IMR-90 (cell line): ENCODE measurements at regions not wholly inside any gene's neighbourhood (a gene's known extent, or its start where the extent isn't known, plus 50 kb on each side); places are given as distances from the start of the nearest gene placed in this dataset.

Experiments
- ATAC-seq: fragments of 200-7000 bp; cut with Tn5 transposase; 2 replicates; pipeline ENCODE4 v1.9.1; 2020; ENCODE audit warnings: low read depth, mild to moderate bottlenecking, moderate library complexity
- BruUV-seq: library from RNA; stranded (reverse); fragments of 400-500 nt; replicated peaks from 2 replicates; lab custom pipeline; 2021; lab: Mats Ljungman, UMichigan
- CTCF ChIA-PET: fragments of 300-600 bp; formaldehyde crosslinking; extraction: SDS; loops from one replicate; lab custom pipeline; 2021; ENCODE audit warnings: antibody characterized with exemption; lab: Yijun Ruan, JAX
- POLR2A ChIA-PET: fragments of 300-600 bp; sonication (Branson Sonifier 250); formaldehyde crosslinking; loops from one replicate; lab custom pipeline; 2022; ENCODE audit warnings: antibody characterized with exemption; ENCODE audit not compliant: unreplicated experiment; lab: Charles Lee
- DNase-seq: peaks from one replicate; pipeline ENCODE4 v3.0.0; 2013
- H2AFZ ChIP-seq: replicated peaks from 2 replicates; pipeline ENCODE3; 2013; ENCODE audit warnings: low read length, mild to moderate bottlenecking; ENCODE audit not compliant: poor library complexity
- H2AK5ac ChIP-seq: 2 replicates; pipeline ENCODE4 v1.6.1; 2013; ENCODE audit warnings: low read depth, low read length, inconsistent platforms
- H2AK9ac ChIP-seq: replicated peaks from 2 replicates; pipeline ENCODE3; 2013; ENCODE audit warnings: mild to moderate bottlenecking, low read depth, low read length, moderate library complexity; ENCODE audit not compliant: poor library complexity
- H2BK120ac ChIP-seq: 2 replicates; pipeline ENCODE4 v1.6.1; 2013; ENCODE audit warnings: low read depth, low read length, inconsistent platforms
- H2BK15ac ChIP-seq: 3 replicates; pipeline ENCODE4 v1.6.1; 2013; ENCODE audit warnings: low read depth, low read length, inconsistent platforms
- H2BK20ac ChIP-seq: 2 replicates; pipeline ENCODE4 v1.6.1; 2013; ENCODE audit warnings: low read depth, mild to moderate bottlenecking, inconsistent platforms, low read length, moderate library complexity
- H2BK5ac ChIP-seq: 2 replicates; pipeline ENCODE4 v1.6.1; 2013; ENCODE audit warnings: mild to moderate bottlenecking, low read depth, low read length, inconsistent platforms; ENCODE audit not compliant: poor library complexity, severe bottlenecking
- H3K14ac ChIP-seq: replicated peaks from 2 replicates; pipeline ENCODE4 v1.6.1; 2013; ENCODE audit warnings: low read depth, low read length, inconsistent platforms
- H3K18ac ChIP-seq: 2 replicates; pipeline ENCODE4 v1.6.1; 2013; ENCODE audit warnings: low read depth, low read length, control low read depth
- H3K23ac ChIP-seq: 2 replicates; pipeline ENCODE4 v1.6.1; 2013; ENCODE audit warnings: low read depth, low read length, inconsistent platforms
- H3K27ac ChIP-seq: 2 replicates; pipeline ENCODE4 v1.5.1; 2013; ENCODE audit warnings: mild to moderate bottlenecking, control low read depth, low read length; ENCODE audit not compliant: insufficient read depth
- H3K27me3 ChIP-seq: 2 replicates; pipeline ENCODE4 v1.6.1; 2013; ENCODE audit warnings: low read length; ENCODE audit not compliant: control insufficient read depth, insufficient read depth
- H3K36me3 ChIP-seq: 2 replicates; pipeline ENCODE4 v1.6.1; 2013; ENCODE audit warnings: low read length, mixed read lengths; ENCODE audit not compliant: control insufficient read depth, insufficient read depth
- H3K4ac ChIP-seq: 2 replicates; pipeline ENCODE4 v1.6.1; 2013; ENCODE audit warnings: low read depth, low read length, inconsistent platforms
- H3K4me1 ChIP-seq: 2 replicates; pipeline ENCODE4 v1.6.1; 2013; ENCODE audit warnings: low read length, mixed read lengths; ENCODE audit not compliant: control insufficient read depth, insufficient read depth
- H3K4me2 ChIP-seq: 2 replicates; pipeline ENCODE4 v1.6.1; 2013; ENCODE audit warnings: low read depth, mild to moderate bottlenecking, control low read depth, low read length, moderate library complexity
- H3K4me3 ChIP-seq: 2 replicates; pipeline ENCODE4 v1.5.1; 2013; ENCODE audit warnings: low read depth, mild to moderate bottlenecking, control low read depth, low read length, moderate library complexity; ENCODE audit not compliant: insufficient read depth
- H3K56ac ChIP-seq: 2 replicates; pipeline ENCODE4 v1.6.1; 2013; ENCODE audit warnings: low read length, inconsistent platforms; ENCODE audit not compliant: insufficient read depth; ENCODE audit errors: extremely low read depth
- H3K79me1 ChIP-seq, 2 experiments: 2 replicates each; pipeline ENCODE4 v1.6.1; 2013; ENCODE audit warnings: low read length in 2 of 2, inconsistent platforms in 1 of 2, low read depth in 1 of 2
- H3K9ac ChIP-seq: 2 replicates; pipeline ENCODE4 v1.6.1; 2013; ENCODE audit warnings: low read depth, low read length, control low read depth
- H3K9me1 ChIP-seq: 2 replicates; pipeline ENCODE4 v1.6.1; 2013; ENCODE audit warnings: low read length, inconsistent platforms; ENCODE audit not compliant: insufficient read depth
- H3K9me3 ChIP-seq: 2 replicates; pipeline ENCODE4 v1.6.1; 2013; ENCODE audit warnings: low read length; ENCODE audit not compliant: control insufficient read depth, insufficient read depth
- H4K20me1 ChIP-seq: 2 replicates; pipeline ENCODE4 v1.6.1; 2013; ENCODE audit warnings: low read length, inconsistent platforms; ENCODE audit not compliant: insufficient read depth
- H4K5ac ChIP-seq: 2 replicates; pipeline ENCODE4 v1.6.1; 2013; ENCODE audit warnings: mild to moderate bottlenecking, low read depth, low read length, control low read depth
- H4K8ac ChIP-seq, 2 experiments: 2 replicates each; pipeline ENCODE4 v1.6.1; 2013; ENCODE audit warnings: low read depth in 2 of 2, low read length in 2 of 2, control low read depth in 1 of 2, inconsistent platforms in 1 of 2
- H4K91ac ChIP-seq: 2 replicates; pipeline ENCODE4 v1.6.1; 2013; ENCODE audit warnings: low read depth, low read length, inconsistent platforms; ENCODE audit not compliant: insufficient read depth
- BHLHE40 ChIP-seq: fragments of 150-350 bp; IDR thresholded peaks from 2 replicates; pipeline ENCODE4 v1.6.1; 2016; ENCODE audit warnings: mild to moderate bottlenecking, low read depth, low read length
- CEBPB ChIP-seq: IDR thresholded peaks from 2 replicates; pipeline ENCODE4 v1.6.1; 2012; ENCODE audit warnings: low read depth, low read length, improper control_type of control experiment
- CHD1 ChIP-seq: IDR thresholded peaks from 2 replicates; pipeline ENCODE4 v1.6.1; 2012; ENCODE audit warnings: low read depth, low read length, improper control_type of control experiment
- CTCF ChIP-seq: conservative IDR thresholded peaks from 2 replicates; pipeline ENCODE4 v1.5.1; 2012; ENCODE audit warnings: mild to moderate bottlenecking, low read depth, low read length, improper control_type of control experiment
- ELK1 ChIP-seq: fragments of 150-350 bp; IDR thresholded peaks from 2 replicates; pipeline ENCODE4 v1.6.1; 2016; ENCODE audit warnings: low read depth, mild to moderate bottlenecking, low read length, moderate library complexity, borderline replicate concordance
- FOS ChIP-seq: fragments of 150-350 bp; IDR thresholded peaks from 2 replicates; pipeline ENCODE4 v1.6.1; 2016; ENCODE audit warnings: low read depth, low read length
- MAFK ChIP-seq: IDR thresholded peaks from 2 replicates; pipeline ENCODE4 v1.6.1; 2012; ENCODE audit warnings: low read depth, low read length, improper control_type of control experiment
- MAZ ChIP-seq: IDR thresholded peaks from 2 replicates; pipeline ENCODE4 v1.6.1; 2012; ENCODE audit warnings: low read depth, mild to moderate bottlenecking, low read length, improper control_type of control experiment, moderate library complexity, borderline replicate concordance
- MXI1 ChIP-seq: IDR thresholded peaks from 2 replicates; pipeline ENCODE4 v1.6.1; 2012; ENCODE audit warnings: low read depth, mild to moderate bottlenecking, low read length, moderate library complexity, borderline replicate concordance
- NFE2L2 ChIP-seq: fragments of 150-350 bp; IDR thresholded peaks from 2 replicates; pipeline ENCODE4 v1.6.1; 2016; ENCODE audit warnings: low read depth, mild to moderate bottlenecking, low read length
- POLR2A ChIP-seq: IDR thresholded peaks from 2 replicates; pipeline ENCODE4 v1.6.1; 2012; ENCODE audit warnings: mild to moderate bottlenecking, low read depth, low read length
- RAD21 ChIP-seq: IDR thresholded peaks from 2 replicates; pipeline ENCODE4 v1.6.1; 2012; ENCODE audit warnings: low read length, improper control_type of control experiment
- RCOR1 ChIP-seq: IDR thresholded peaks from 2 replicates; pipeline ENCODE4 v1.6.1; 2012; ENCODE audit warnings: mild to moderate bottlenecking, low read length, improper control_type of control experiment; ENCODE audit not compliant: insufficient replicate concordance
- RFX5 ChIP-seq: IDR thresholded peaks from 2 replicates; pipeline ENCODE4 v1.8.0; 2012; ENCODE audit warnings: low read depth, mild to moderate bottlenecking, low read length, moderate library complexity
- SMC3 ChIP-seq: fragments of 150-350 bp; IDR thresholded peaks from 2 replicates; pipeline ENCODE4 v1.6.1; 2016; ENCODE audit warnings: low read depth, mild to moderate bottlenecking, antibody characterized with exemption, low read length, moderate library complexity
- USF2 ChIP-seq: fragments of 150-350 bp; IDR thresholded peaks from 2 replicates; pipeline ENCODE4 v1.6.1; 2017; ENCODE audit warnings: mild to moderate bottlenecking, antibody characterized with exemption, low read length, low read depth
- WGBS, 2 experiments: methylation state at CpG; one replicate each; pipeline versions ENCODE4 v1.1.5 to v1.1.7; 2013; ENCODE audit warnings: missing lambda C conversion rate in 2 of 2; ENCODE audit not compliant: insufficient read length in 1 of 2; ENCODE audit errors: extremely low coverage in 2 of 2; 5-methylcytosine and 5-hydroxymethylcytosine counted together
- dilution Hi-C: fragments of 300-500 bp; cut with HindIII; formaldehyde crosslinking; loops from one replicate; pipeline ENCODE4 v1.14.3; 2018; ENCODE audit warnings: low sequenced_read_pairs; ENCODE audit not compliant: unreplicated experiment
- in situ Hi-C: fragments of 300-500 bp; cut with MboI; formaldehyde crosslinking; loops from 3 replicates; pipeline ENCODE4 v1.14.3; 2019; ENCODE audit warnings: low sequenced_read_pairs, inconsistent platforms, mixed read lengths
- intact Hi-C: fragments of 100-400 bp; cut with micrococcal nuclease; formaldehyde crosslinking; loops from 2 replicates; pipeline ENCODE4 v1.10.0; 2022

- no peaks in the 10 kb centered on the region for H3K4me1 ChIP-seq
- H3K4ac ChIP-seq: no peak overlapping the region
- dilution Hi-C loops (no loop called here), in situ Hi-C loops (no loop called here), intact Hi-C loops (no loop called here)
- POLR2A ChIA-PET: no interaction called here
- H3K36me3 ChIP-seq: no peaks in the 10 kb centered on the region
- H4K8ac ChIP-seq: no peak overlapping the region
- no peak overlapping the region for H2BK5ac ChIP-seq
- no peak overlapping the region for H2BK20ac ChIP-seq
- no peaks in the 10 kb centered on the region for H3K79me1 ChIP-seq
- no peak overlapping the region for H3K9ac ChIP-seq
- no peak overlapping the region for H3K4me3 ChIP-seq
- WGBS, 2 experiments: no CpG with 5 or more reads among the region's 3 CpGs
- peaks cover 3% of the 10 kb centered on the region; the same call in 1 of the 2 replicates for H3K9me1 ChIP-seq
- BruUV-seq: no TSS peak
- TF ChIP-seq USF2: no peak
- TF ChIP-seq MAFK: no peak
- TF ChIP-seq BHLHE40: no peak
- no peak for TF ChIP-seq SMC3
- no peak for TF ChIP-seq NFE2L2
- TF ChIP-seq RAD21: no peak
- no peak for TF ChIP-seq CTCF
- TF ChIP-seq CEBPB: no peak
- TF ChIP-seq POLR2A: no peak
- TF ChIP-seq RCOR1: no peak
- no peak for TF ChIP-seq MAZ
- no peak for TF ChIP-seq ELK1
- no peak for TF ChIP-seq CHD1
- TF ChIP-seq FOS: no peak
- TF ChIP-seq MXI1: no peak
- TF ChIP-seq RFX5: no peak
- CTCF ChIA-PET: no interaction called here
- no peak overlapping the region for H3K18ac ChIP-seq
- H2BK15ac ChIP-seq: no peak overlapping the region
- no peak overlapping the region for H3K4me2 ChIP-seq
- no peak overlapping the region for H3K14ac ChIP-seq
- no peaks in the 10 kb centered on the region for H4K20me1 ChIP-seq
- no peak overlapping the region for H3K27ac ChIP-seq
- no peak overlapping the region for H2AFZ ChIP-seq
- no peak overlapping the region for H3K56ac ChIP-seq
- no peak overlapping the region for H4K91ac ChIP-seq
- DNase-seq (no peak), ATAC-seq (no peak)
- H3K9me3 ChIP-seq: peaks cover 22% of the 10 kb centered on the region
- no peak overlapping the region for H2AK5ac ChIP-seq
- H3K23ac ChIP-seq: no peak overlapping the region
- H4K5ac ChIP-seq: no peak overlapping the region
- no peak overlapping the region for H2BK120ac ChIP-seq
- no peak overlapping the region for H2AK9ac ChIP-seq
- peaks cover 3% of the 10 kb centered on the region; the same call in 1 of the 2 replicates for H3K27me3 ChIP-seq
These were observed 198.4 kb downstream of the COPRS start for GRCh38 chr17:31660684-31661083.
